CD4-positive, alpha-beta T cell treated with Interleukin-4 for 1 hour (primary cell): ENCODE measurements at regions not wholly inside any gene's neighbourhood (a gene's known extent, or its start where the extent isn't known, plus 50 kb on each side); places are given as distances from the start of the nearest gene placed in this dataset.

Experiments
- DNase-seq, 2 donors: peaks; one replicate each; pipeline ENCODE4 v3.0.0-alpha.2; 2020 to 2022

- DNase-seq: no peak
Measured at GRCh38 chr2:180443888-180444287, 436.8 kb upstream of the CWC22 start.

- no peak for DNase-seq
Measured at GRCh38 chr2:180442860-180443644, 436.0 kb upstream of the CWC22 start.

- no peak for DNase-seq
Measured at GRCh38 chr2:180419212-180419611, 412.1 kb upstream of the CWC22 start.

GRCh38 chr2:180416627-180417026, 409.5 kb upstream of the CWC22 start:
- no peak for DNase-seq

- no peak for DNase-seq
Measured at GRCh38 chr2:180413336-180413735, 406.2 kb upstream of the CWC22 start.

- DNase-seq: no peak
Measured at GRCh38 chr2:180412219-180412618, 405.1 kb upstream of the CWC22 start.

- DNase-seq: no peak
Measured at GRCh38 chr2:180411661-180412060, 404.6 kb upstream of the CWC22 start.

- DNase-seq: no peak
Measured at GRCh38 chr2:180406687-180407086, 399.6 kb upstream of the CWC22 start.

- no peak for DNase-seq
Measured at GRCh38 chr2:180405520-180405919, 398.4 kb upstream of the CWC22 start.

- DNase-seq: no peak
Measured at GRCh38 chr2:180394305-180394704, 387.2 kb upstream of the CWC22 start.

GRCh38 chr2:180385601-180386201, 378.6 kb upstream of the CWC22 start:
- no peak for DNase-seq

- no peak for DNase-seq
Measured at GRCh38 chr2:180376066-180376465, 369.0 kb upstream of the CWC22 start.

- DNase-seq: no peak
Measured at GRCh38 chr2:180374502-180375281, 367.6 kb upstream of the CWC22 start.

- no peak for DNase-seq
Measured at GRCh38 chr2:180370511-180371205, 363.6 kb upstream of the CWC22 start.

GRCh38 chr2:180368881-180369280, 361.8 kb upstream of the CWC22 start:
- no peak for DNase-seq

- DNase-seq: no peak
Measured at GRCh38 chr2:180367815-180368214, 360.7 kb upstream of the CWC22 start.

- DNase-seq: no peak
Measured at GRCh38 chr2:180366481-180366880, 359.4 kb upstream of the CWC22 start.

- DNase-seq: no peak
Measured at GRCh38 chr2:180364719-180365118, 357.6 kb upstream of the CWC22 start.

GRCh38 chr2:180360283-180360618, 353.2 kb upstream of the CWC22 start:
- no peak for DNase-seq

GRCh38 chr2:180359522-180360282, 352.6 kb upstream of the CWC22 start:
- DNase-seq: peak; percentile 12 to 47

- DNase-seq: no peak
Measured at GRCh38 chr2:180358458-180358857, 351.4 kb upstream of the CWC22 start.

GRCh38 chr2:180356676-180357075, 349.6 kb upstream of the CWC22 start:
- DNase-seq: no peak

- no peak for DNase-seq
Measured at GRCh38 chr2:180352620-180353019, 345.5 kb upstream of the CWC22 start.
